ENCODE measurements at regions not wholly inside any gene's neighbourhood (a gene's known extent, or its start where the extent isn't known, plus 50 kb on each side); places are given as distances from the start of the nearest gene placed in this dataset.

- TF ChIP-seq CTCF (IDR thresholded peaks at IDR 0.05; ENCODE audit: extremely low read depth in 1 of 2, insufficient read depth in 1 of 2, low read depth in 1 of 2, low read length in 2 of 2), result no peak
- no peak for TF ChIP-seq MAX (IDR thresholded peaks at IDR 0.05; ENCODE audit: insufficient read depth, insufficient read length)
- TF ChIP-seq POLR2A (IDR thresholded peaks at IDR 0.05; ENCODE audit: low read depth, low read length), result no peak
- TF ChIP-seq FOS (IDR thresholded peaks at IDR 0.05; ENCODE audit: borderline replicate concordance, insufficient read depth, low read length), result no peak
- no peak for TF ChIP-seq POLR2AphosphoS5 (IDR thresholded peaks at IDR 0.05; ENCODE audit: insufficient read depth, low read depth, low read length)
- no peak for TF ChIP-seq EZH2 (IDR thresholded peaks at IDR 0.05; ENCODE audit: borderline replicate concordance, low read depth, low read length, severe bottlenecking)
- TF ChIP-seq GATA2 (IDR thresholded peaks at IDR 0.05; ENCODE audit: insufficient read depth, insufficient read length, low read depth, low read length), result no peak
- TF ChIP-seq JUN (IDR thresholded peaks at IDR 0.05; ENCODE audit: borderline replicate concordance, insufficient read depth, insufficient read length, low read depth), result no peak
- no peak for TF ChIP-seq MYC (IDR thresholded peaks at IDR 0.05; ENCODE audit: low read depth, low read length)
These were observed 258.4 kb upstream of the CACNA2D1 start for GRCh38 chr7:82701949-82702348.
